HL-60 (cell line): ENCODE measurements at regions not wholly inside any gene's neighbourhood (a gene's known extent, or its start where the extent isn't known, plus 50 kb on each side); places are given as distances from the start of the nearest gene placed in this dataset.

ENCODE experiments used
- DNase-seq, 2 experiments: peaks; one replicate each; pipeline ENCODE4 v3.0.0-alpha.2; 2010 to 2020; ENCODE audit warnings: low read depth in 1 of 2, low spot score in 1 of 2
- H3K27ac ChIP-seq: fragments of 250-450 bp; sonication (Bioruptor Pico); replicated peaks from 2 replicates; pipeline ENCODE4 v1.5.1; 2020; ENCODE audit warnings: mild to moderate bottlenecking, moderate library complexity
- H3K27me3 ChIP-seq: fragments of 250-450 bp; sonication (Bioruptor Pico); 2 replicates; pipeline ENCODE4 v1.5.1; 2021; ENCODE audit warnings: mild to moderate bottlenecking, moderate library complexity; ENCODE audit not compliant: insufficient read depth, poor library complexity, severe bottlenecking
- H3K4me3 ChIP-seq: replicated peaks from 2 replicates; pipeline ENCODE4 v1.5.1; 2011; ENCODE audit warnings: mild to moderate bottlenecking, control low read depth, low read length; ENCODE audit not compliant: insufficient read depth
- CTCF ChIP-seq: IDR thresholded peaks from one replicate; pipeline ENCODE4 v1.5.1; 2011; ENCODE audit warnings: low read length, control low read depth, inconsistent platforms; ENCODE audit not compliant: insufficient read depth
- GABPA ChIP-seq: IDR thresholded peaks from 2 replicates; pipeline ENCODE4 v1.6.1; 2012; ENCODE audit warnings: low read depth
- POLR2AphosphoS5 ChIP-seq: IDR thresholded peaks from 2 replicates; pipeline ENCODE4 v1.6.1; 2012; ENCODE audit warnings: low read depth
- SPI1 ChIP-seq: IDR thresholded peaks from 2 replicates; pipeline ENCODE4 v1.6.1; 2012; ENCODE audit warnings: low read depth, mild to moderate bottlenecking, borderline replicate concordance
- TF ChIP-seq, protein P1 (sequence below): IDR thresholded peaks from 2 replicates; pipeline ENCODE4 v1.6.1; 2012; ENCODE audit warnings: low read depth; ENCODE audit not compliant: insufficient replicate concordance

DNA sequence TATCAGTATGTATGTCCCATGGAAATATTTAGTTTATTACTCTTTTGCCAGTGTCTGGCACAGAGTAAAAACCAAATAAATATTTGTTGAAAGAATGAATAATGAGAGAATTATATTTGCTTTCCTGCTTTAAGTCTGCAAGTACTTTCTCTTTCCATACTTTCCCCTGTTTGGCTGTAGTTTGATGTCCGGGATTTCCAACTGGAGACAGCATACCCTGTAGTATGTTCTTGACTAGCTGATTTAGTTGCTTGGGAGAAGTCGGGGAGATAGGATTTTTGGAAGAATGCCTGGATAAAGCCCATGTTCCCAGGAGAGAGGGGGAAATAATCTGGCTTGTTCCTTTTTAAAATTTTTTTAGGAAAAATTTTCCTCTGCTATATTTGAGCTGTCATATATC, 516.1 kb downstream of the CCSER2 start:
- no peak overlapping the region for H3K27ac ChIP-seq
- DNase-seq, result no peak
- TF ChIP-seq GABPA, result no peak
- no peak for TF ChIP-seq POLR2AphosphoS5
- no peak for TF ChIP-seq CTCF
- TF ChIP-seq, protein P1, sequence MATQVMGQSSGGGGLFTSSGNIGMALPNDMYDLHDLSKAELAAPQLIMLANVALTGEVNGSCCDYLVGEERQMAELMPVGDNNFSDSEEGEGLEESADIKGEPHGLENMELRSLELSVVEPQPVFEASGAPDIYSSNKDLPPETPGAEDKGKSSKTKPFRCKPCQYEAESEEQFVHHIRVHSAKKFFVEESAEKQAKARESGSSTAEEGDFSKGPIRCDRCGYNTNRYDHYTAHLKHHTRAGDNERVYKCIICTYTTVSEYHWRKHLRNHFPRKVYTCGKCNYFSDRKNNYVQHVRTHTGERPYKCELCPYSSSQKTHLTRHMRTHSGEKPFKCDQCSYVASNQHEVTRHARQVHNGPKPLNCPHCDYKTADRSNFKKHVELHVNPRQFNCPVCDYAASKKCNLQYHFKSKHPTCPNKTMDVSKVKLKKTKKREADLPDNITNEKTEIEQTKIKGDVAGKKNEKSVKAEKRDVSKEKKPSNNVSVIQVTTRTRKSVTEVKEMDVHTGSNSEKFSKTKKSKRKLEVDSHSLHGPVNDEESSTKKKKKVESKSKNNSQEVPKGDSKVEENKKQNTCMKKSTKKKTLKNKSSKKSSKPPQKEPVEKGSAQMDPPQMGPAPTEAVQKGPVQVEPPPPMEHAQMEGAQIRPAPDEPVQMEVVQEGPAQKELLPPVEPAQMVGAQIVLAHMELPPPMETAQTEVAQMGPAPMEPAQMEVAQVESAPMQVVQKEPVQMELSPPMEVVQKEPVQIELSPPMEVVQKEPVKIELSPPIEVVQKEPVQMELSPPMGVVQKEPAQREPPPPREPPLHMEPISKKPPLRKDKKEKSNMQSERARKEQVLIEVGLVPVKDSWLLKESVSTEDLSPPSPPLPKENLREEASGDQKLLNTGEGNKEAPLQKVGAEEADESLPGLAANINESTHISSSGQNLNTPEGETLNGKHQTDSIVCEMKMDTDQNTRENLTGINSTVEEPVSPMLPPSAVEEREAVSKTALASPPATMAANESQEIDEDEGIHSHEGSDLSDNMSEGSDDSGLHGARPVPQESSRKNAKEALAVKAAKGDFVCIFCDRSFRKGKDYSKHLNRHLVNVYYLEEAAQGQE, result no peak
- no peak for TF ChIP-seq SPI1
- peaks cover 2% of the 10 kb centered on the region for H3K27me3 ChIP-seq
- no peak overlapping the region for H3K4me3 ChIP-seq

DNA sequence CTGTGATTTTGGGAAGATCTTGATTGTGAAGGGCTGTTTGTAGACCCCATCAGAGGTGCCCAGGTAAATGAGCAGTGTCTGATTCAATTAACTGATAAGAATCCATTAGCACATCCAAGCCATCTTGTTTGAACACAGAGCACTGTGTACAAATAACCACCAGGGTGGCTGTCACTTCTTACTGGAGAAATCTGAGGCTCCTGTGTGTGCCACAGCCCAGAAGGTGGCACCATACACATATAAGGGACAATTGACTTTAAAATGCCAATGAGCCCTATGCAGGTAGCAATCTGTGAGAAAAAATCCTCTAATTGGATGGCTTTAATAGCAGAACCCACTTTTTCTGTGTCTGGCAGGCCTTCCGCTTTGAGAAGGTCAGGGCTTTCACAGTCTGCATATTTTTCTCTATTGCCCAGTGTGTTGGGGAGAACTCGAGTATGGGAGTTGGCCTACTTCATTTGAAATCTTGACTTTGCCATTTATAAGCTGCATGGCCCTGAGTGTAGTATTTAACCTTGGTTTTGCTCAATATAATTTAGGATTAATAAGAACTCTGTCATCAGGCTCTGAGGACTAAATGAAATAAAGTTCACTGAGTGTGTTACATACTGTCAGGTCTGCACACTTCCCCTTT, 517.4 kb downstream of the CCSER2 start:
- DNase-seq, result peak in 1 of 2 experiments; percentile 23
- no peak overlapping the region for H3K27ac ChIP-seq
- TF ChIP-seq, protein P1, result no peak
- no peak for TF ChIP-seq SPI1
- no peak for TF ChIP-seq POLR2AphosphoS5
- TF ChIP-seq GABPA, result no peak
- peak; percentile 4 for TF ChIP-seq CTCF
- H3K4me3 ChIP-seq, result no peak overlapping the region
- peaks cover 2% of the 10 kb centered on the region for H3K27me3 ChIP-seq

DNA sequence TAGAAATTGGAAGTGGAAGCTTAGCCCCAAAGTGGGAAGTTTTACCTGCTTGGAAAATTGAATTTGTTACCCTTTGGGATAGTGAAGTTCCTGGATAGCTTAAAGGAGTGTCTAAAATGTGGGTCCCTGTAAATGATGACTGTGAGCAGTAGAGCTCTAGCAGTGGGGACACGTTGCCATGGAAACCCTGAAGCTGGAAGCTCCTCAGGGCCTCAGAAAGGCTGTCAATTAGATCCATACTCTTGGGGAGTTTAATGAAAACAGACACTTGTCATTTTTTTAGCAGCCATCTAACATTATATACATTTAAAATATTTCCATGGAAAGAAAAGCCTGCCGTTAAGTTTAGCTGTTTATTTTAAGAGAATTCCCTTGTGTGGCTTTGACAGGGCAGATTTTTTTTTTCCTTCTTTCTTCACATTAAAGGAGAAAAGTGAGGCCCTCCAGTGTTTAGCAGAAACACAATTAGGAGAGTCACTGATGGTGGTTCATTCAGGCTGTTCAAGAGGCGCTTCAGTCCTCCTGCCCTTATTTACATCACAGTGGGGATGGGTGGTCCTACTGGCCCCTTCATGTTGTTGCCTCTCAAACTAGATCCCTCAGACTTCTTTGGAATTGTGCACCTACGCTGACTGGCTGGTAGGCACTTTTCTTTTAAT, 518.4 kb downstream of the CCSER2 start:
- no peak for DNase-seq
- H3K4me3 ChIP-seq, result no peak overlapping the region
- TF ChIP-seq GABPA (no peak), SPI1 (no peak), CTCF (no peak), POLR2AphosphoS5 (no peak)
- TF ChIP-seq, protein P1, result no peak
- peaks cover 2% of the 10 kb centered on the region for H3K27me3 ChIP-seq
- no peak overlapping the region for H3K27ac ChIP-seq
